ENCODE measurements at regions not wholly inside any gene's neighbourhood (a gene's known extent, or its start where the extent isn't known, plus 50 kb on each side); places are given as distances from the start of the nearest gene placed in this dataset.

GRCh38 chr1:94334764-94335163 lies 83.4 kb upstream of the ABCD3 start:
- TF ChIP-seq POLR2A (IDR thresholded peaks at IDR 0.05; ENCODE audit: low read length): no peak
- no peak for TF ChIP-seq GATA1 (IDR thresholded peaks at IDR 0.05; ENCODE audit: low read depth, low read length)
- no peak for DNase-seq

DNA sequence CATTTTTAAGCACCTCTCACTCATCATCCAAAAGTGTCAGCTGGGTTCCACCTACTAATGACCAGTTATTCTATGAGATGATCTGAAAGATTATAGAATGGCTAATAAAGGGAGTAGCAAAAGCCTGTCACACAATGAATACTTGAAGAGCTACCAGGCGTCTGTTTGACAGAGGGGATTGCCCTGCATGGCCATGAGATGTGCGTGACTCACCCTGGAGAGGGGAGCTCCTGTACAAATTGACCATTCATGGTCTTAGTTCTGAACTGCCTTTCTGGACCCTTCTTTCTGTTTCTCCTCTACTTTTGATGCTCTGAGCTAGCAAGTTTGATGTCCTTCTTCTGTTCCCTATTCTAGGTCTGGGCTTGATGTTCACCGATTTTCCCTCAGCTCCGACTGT lies 85.2 kb upstream of the ABCD3 start:
- DNase-seq: no peak
- no peak for TF ChIP-seq POLR2A (IDR thresholded peaks at IDR 0.05; ENCODE audit: low read length)
- no peak for TF ChIP-seq GATA1 (IDR thresholded peaks at IDR 0.05; ENCODE audit: low read depth, low read length)

DNA sequence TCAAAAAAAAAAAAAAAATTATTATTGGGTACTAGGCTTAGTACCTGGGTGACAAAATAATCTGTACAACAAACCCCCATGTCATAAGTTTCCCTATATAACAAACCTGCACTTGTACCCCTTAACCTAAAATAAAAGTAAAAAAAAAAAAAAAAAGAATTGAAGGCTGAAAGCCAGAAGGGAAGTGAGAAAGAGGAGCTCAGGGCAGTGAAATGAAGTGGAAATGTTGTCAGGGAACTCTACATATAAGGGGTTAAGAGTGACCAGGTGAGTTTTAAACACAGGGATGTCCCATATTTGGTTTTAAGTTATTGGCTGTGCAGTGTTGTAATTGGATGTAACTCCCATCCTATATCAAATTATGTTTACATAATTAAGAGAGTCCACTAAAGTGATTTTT lies 85.7 kb upstream of the ABCD3 start:
- TF ChIP-seq POLR2A (IDR thresholded peaks at IDR 0.05; ENCODE audit: low read length) (no peak), GATA1 (IDR thresholded peaks at IDR 0.05; ENCODE audit: low read depth, low read length) (no peak)
- no peak for DNase-seq

DNA sequence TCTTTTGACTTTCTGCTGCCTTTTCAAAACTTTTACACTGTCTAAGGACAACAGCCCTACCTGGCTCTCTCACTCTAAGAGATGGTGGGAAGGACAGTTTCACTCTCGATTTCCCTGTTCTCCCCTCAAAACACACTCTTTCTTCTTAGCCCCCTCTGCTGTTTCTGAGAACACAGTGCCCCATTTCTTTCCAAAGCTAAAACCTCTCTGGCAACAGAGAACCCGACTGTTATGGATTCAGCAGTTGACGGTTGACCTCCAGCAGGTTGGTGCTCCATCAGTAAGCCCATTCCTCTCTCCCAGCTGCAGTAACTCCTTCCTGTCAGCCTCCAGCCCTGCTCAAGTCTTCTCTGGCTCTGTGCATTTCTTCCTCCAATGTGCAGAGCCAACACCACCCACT lies 88.2 kb upstream of the ABCD3 start:
- no peak for TF ChIP-seq POLR2A (IDR thresholded peaks at IDR 0.05; ENCODE audit: low read length)
- no peak for TF ChIP-seq GATA1 (IDR thresholded peaks at IDR 0.05; ENCODE audit: low read depth, low read length)
- no peak for DNase-seq

- DNase-seq: no peak
- TF ChIP-seq POLR2A (IDR thresholded peaks at IDR 0.05; ENCODE audit: low read length) (no peak), GATA1 (IDR thresholded peaks at IDR 0.05; ENCODE audit: low read depth, low read length) (no peak)
Observed at GRCh38 chr1:94329276-94329675, 88.9 kb upstream of the ABCD3 start.

GRCh38 chr1:94327001-94327690 lies 89.8 kb upstream of the ARHGAP29 start:
- TF ChIP-seq POLR2A (IDR thresholded peaks at IDR 0.05; ENCODE audit: low read length) (no peak), GATA1 (IDR thresholded peaks at IDR 0.05; ENCODE audit: low read depth, low read length) (no peak)
- no peak for DNase-seq

- DNase-seq: no peak
- TF ChIP-seq GATA1 (IDR thresholded peaks at IDR 0.05; ENCODE audit: low read depth, low read length) (no peak), POLR2A (IDR thresholded peaks at IDR 0.05; ENCODE audit: low read length) (no peak)
Observed at GRCh38 chr1:94326329-94326728, 88.9 kb upstream of the ARHGAP29 start.

GRCh38 chr1:94325377-94326302 lies 88.3 kb upstream of the ARHGAP29 start:
- no peak for DNase-seq

DNA sequence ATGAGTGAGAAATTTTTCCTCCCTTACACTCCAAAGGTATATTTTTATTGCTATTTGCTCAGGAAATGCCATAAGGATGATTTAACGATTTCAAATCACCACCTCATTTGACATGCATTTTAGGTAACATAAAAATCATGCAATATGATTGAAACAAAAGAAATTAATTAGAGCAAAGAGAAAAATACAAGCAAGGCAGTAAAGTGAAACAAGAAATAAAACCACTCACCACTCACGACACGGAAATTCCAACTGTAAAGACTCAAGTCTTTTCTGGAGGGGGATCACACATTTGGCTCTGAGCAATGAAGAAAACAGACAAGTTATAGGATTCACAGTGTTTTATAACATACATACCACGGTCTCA lies 86.8 kb upstream of the ARHGAP29 start:
- no peak for TF ChIP-seq POLR2A (IDR thresholded peaks at IDR 0.05; ENCODE audit: low read length)
- no peak for DNase-seq

More at GRCh38 chr1:94325377-94326302, 88.3 kb upstream of the ARHGAP29 start:
- no peak for TF ChIP-seq POLR2A (IDR thresholded peaks at IDR 0.05; ENCODE audit: low read length)
- TF ChIP-seq GATA1 (IDR thresholded peaks at IDR 0.05; ENCODE audit: low read depth, low read length): no peak

GRCh38 chr1:94323311-94324177 lies 86.2 kb upstream of the ARHGAP29 start:
- DNase-seq: no peak
- no peak for TF ChIP-seq GATA1 (IDR thresholded peaks at IDR 0.05; ENCODE audit: low read depth, low read length)
- TF ChIP-seq POLR2A (IDR thresholded peaks at IDR 0.05; ENCODE audit: low read length): no peak

DNA sequence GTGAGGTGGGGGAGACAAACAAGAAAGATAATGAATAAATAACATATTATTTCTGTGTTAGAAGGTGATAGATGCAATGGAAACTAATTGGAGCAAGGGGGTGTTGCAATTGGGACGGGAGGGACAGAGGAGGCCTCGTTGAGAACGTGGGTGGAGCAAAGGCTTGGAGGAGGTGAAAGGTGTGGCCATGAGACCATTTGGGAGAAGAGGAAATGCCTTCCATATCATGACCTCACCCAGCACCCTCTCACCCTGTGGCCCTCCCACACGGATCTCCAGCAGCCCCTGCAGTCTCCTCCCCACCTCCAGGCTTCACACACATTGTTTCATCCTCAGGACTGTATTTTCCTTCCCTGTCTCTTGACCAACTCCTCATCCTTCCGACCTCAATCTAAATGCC lies 85.3 kb upstream of the ARHGAP29 start:
- TF ChIP-seq POLR2A (IDR thresholded peaks at IDR 0.05; ENCODE audit: low read length) (no peak), GATA1 (IDR thresholded peaks at IDR 0.05; ENCODE audit: low read depth, low read length) (no peak)
- DNase-seq: no peak

GRCh38 chr1:94321662-94322061 lies 84.3 kb upstream of the ARHGAP29 start:
- TF ChIP-seq POLR2A (IDR thresholded peaks at IDR 0.05; ENCODE audit: low read length) (no peak), GATA1 (IDR thresholded peaks at IDR 0.05; ENCODE audit: low read depth, low read length) (no peak)
- no peak for DNase-seq

DNA sequence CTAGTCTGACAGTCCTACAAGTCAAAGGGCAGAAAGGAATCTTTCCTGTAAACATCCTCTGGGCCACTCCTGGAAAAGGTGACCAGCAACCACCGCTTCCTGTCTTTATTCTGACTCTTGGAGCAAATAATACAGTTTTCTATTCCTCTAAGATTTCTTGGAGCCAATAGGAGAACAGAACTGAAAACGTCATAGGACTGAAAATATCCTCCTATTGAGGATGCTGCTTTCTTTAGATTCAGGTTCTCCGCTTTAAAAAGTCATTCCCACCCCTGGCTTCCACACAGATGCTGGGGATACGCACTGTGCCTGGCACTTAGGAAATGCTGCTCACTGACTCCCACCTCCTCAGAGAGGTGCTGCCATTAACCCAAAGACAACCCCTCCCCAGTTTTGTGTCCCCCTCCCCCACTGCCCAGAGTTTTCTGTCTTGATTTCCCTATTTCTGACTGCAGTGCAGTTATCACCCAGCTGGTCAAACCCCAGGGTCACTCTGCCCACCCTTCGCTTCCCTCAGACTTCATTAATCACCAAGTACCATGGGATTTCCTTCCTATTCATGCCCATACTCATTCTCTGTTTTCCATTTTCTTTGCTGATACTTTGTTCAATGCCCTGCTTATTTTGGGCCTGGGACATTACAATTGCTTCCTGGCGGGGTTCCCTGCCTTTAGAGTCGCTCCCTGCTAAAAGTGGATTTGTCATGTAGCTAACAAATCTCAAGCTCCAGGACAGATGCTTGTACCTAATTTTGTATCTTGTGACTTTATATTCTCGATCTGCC lies 82.1 kb upstream of the ARHGAP29 start:
- no peak for TF ChIP-seq GATA1 (IDR thresholded peaks at IDR 0.05; ENCODE audit: low read depth, low read length)
- no peak for TF ChIP-seq POLR2A (IDR thresholded peaks at IDR 0.05; ENCODE audit: low read length)
- DNase-seq: no peak

Measured in erythroblast (primary cell).